ENCODE measurements at regions not wholly inside any gene's neighbourhood (a gene's known extent, or its start where the extent isn't known, plus 50 kb on each side); places are given as distances from the start of the nearest gene placed in this dataset.
A peak's percentile ranks its signal among the peaks of the same experiment; 100 is the strongest.

DNA sequence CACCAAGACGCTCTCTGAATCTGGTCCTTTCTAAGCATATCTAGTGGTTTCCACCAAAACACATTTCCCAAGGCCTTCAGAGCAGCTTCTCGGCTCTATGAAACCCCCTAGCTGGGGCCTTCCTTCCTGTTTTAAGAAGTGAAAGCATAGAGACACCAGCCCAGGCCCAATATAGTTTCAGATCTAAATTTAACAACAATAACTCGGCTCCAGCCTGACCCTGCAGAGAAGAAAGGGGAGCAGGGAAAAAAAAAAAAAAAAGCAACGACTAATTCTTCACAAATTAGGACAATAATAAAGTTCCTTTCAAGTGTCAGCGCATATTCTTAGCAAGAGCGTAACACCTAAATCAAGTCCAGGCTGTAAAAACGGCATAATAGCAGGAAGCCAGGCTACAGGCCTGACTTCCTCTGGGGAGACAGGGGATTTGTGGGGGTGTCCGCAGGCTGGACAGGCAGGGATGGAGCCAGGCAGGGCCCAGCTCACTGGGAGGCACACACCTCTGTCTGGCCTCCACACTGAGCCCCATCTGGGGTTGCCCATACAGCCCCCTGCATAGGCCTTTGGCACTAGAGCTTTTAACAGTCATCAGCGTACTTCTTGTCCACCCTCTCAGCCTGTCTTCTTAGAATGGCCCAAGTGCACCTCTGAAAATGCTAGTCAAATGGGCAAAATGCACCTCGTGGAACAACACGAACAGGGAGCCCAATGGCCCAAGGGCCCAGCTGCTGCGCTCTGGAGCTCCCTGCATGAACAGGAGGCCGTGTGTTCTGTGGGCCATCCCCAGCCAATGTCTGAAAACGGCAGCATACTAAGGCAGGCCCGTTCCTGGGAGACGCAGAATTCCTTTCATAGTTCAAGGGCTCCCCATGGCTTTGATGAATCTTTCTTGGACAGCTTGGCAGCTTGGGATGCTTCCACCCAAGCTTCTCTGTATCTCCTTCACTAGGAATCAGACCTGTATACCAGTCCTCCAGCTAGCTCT is 772.9 kb downstream of the MED13L start:
- no peak overlapping the region for H3K27ac ChIP-seq
- no peaks in the 10 kb centered on the region for H3K9me3 ChIP-seq (ENCODE audit: low read depth)
- H3K36me3 Mint-ChIP-seq = no peaks in the 10 kb centered on the region
- H3K36me3 ChIP-seq = no peaks in the 10 kb centered on the region
- H3K4me3 Mint-ChIP-seq = no peak overlapping the region
- H3K9ac ChIP-seq = no peak overlapping the region
- peaks cover 19% of the 10 kb centered on the region for H3K4me1 ChIP-seq
- no peak for TF ChIP-seq EZH2phosphoT487 (IDR thresholded peaks at IDR 0.05)
- TF ChIP-seq, protein P1, sequence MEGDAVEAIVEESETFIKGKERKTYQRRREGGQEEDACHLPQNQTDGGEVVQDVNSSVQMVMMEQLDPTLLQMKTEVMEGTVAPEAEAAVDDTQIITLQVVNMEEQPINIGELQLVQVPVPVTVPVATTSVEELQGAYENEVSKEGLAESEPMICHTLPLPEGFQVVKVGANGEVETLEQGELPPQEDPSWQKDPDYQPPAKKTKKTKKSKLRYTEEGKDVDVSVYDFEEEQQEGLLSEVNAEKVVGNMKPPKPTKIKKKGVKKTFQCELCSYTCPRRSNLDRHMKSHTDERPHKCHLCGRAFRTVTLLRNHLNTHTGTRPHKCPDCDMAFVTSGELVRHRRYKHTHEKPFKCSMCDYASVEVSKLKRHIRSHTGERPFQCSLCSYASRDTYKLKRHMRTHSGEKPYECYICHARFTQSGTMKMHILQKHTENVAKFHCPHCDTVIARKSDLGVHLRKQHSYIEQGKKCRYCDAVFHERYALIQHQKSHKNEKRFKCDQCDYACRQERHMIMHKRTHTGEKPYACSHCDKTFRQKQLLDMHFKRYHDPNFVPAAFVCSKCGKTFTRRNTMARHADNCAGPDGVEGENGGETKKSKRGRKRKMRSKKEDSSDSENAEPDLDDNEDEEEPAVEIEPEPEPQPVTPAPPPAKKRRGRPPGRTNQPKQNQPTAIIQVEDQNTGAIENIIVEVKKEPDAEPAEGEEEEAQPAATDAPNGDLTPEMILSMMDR (IDR thresholded peaks at IDR 0.05) = no peak
- no peak for TF ChIP-seq EZH2 (IDR thresholded peaks at IDR 0.05)
- H3K9me3 Mint-ChIP-seq = peaks cover 3% of the 10 kb centered on the region
- H3K4me2 ChIP-seq = no peak overlapping the region
- H3K79me2 ChIP-seq (ENCODE audit: low read depth) = no peaks in the 10 kb centered on the region
- peaks cover 41% of the 10 kb centered on the region for H3K4me1 Mint-ChIP-seq
- no peak for DNase-seq (ENCODE audit: low spot score)
- peaks cover 15% of the 10 kb centered on the region for H4K20me1 ChIP-seq (ENCODE audit: low read depth)
- peaks cover 20% of the 10 kb centered on the region for H3K27me3 ChIP-seq
- peak overlapping the region; percentile 55 for H3K27ac Mint-ChIP-seq
- H2AFZ ChIP-seq (replicated peaks) = no peak overlapping the region
- peaks cover 17% of the 10 kb centered on the region for H3K27me3 Mint-ChIP-seq (ENCODE audit: insufficient read depth, low read depth)
- H3F3A ChIP-seq (ENCODE audit: low read depth) = peaks cover 9% of the 10 kb centered on the region
- H3K4me3 ChIP-seq = no peak overlapping the region

DNA sequence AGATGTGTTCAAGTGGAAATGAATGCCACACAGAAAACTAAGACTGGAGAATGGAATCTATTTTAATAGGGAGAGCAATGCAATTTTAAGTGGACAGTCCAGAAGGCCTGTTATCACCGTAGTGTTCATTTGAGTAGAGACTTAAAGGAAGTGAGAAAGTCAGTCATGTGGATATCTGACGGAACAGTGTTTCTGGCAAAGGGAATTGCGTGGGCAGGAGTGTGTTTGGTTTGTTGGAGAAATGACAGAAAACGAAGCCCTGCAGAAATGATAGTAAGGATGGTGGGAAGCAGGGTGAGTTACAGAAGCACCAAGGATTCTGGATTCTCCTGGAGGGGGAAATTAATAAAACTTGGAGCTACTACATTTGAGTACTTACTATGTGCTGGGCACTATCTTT is 776.6 kb downstream of the MED13L start:
- H3K27ac Mint-ChIP-seq = no peak overlapping the region
- no peak overlapping the region for H3K4me2 ChIP-seq
- no peaks in the 10 kb centered on the region for H4K20me1 ChIP-seq (ENCODE audit: low read depth)
- H3K9ac ChIP-seq = no peak overlapping the region
- no peak overlapping the region for H3K4me3 ChIP-seq
- H3K79me2 ChIP-seq (ENCODE audit: low read depth) = no peaks in the 10 kb centered on the region
- TF ChIP-seq EZH2 (IDR thresholded peaks at IDR 0.05) (no peak), EZH2phosphoT487 (IDR thresholded peaks at IDR 0.05) (no peak)
- TF ChIP-seq, protein P1 (IDR thresholded peaks at IDR 0.05) = no peak
- peaks cover 3% of the 10 kb centered on the region for H3K9me3 Mint-ChIP-seq
- H3K27me3 ChIP-seq = peaks cover under 1% of the 10 kb centered on the region
- no peak overlapping the region for H2AFZ ChIP-seq (replicated peaks)
- peaks cover 18% of the 10 kb centered on the region for H3K4me1 Mint-ChIP-seq
- peaks cover 7% of the 10 kb centered on the region for H3K27me3 Mint-ChIP-seq (ENCODE audit: insufficient read depth, low read depth)
- H3K27ac ChIP-seq = no peak overlapping the region
- no peak overlapping the region for H3K4me3 Mint-ChIP-seq
- no peaks in the 10 kb centered on the region for H3K36me3 Mint-ChIP-seq
- no peaks in the 10 kb centered on the region for H3K4me1 ChIP-seq
- DNase-seq (ENCODE audit: low spot score) = no peak
- H3K36me3 ChIP-seq = no peaks in the 10 kb centered on the region
- no peaks in the 10 kb centered on the region for H3F3A ChIP-seq (ENCODE audit: low read depth)
- no peaks in the 10 kb centered on the region for H3K9me3 ChIP-seq (ENCODE audit: low read depth)

DNA sequence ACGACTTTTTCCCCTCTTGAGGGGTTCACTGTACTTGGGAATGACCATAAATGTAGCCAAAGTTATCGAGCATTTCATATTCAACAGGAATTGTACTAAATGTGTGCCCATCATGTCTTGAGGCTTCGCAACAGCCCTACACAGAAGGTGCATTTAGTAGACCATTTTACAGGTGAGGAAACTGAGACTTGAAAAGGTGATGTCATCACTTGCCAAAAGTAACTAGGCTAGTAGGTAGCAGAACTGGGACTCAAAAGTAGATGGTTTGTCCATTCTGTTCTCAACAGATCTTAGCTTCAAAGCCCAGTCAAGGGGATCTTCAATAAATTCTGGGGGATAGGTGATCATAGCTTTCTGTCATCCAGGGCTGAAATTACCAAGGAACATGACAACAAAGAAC is 782.2 kb downstream of the MED13L start:
- no peak overlapping the region for H3K4me3 ChIP-seq
- H3K79me2 ChIP-seq (ENCODE audit: low read depth) = no peaks in the 10 kb centered on the region
- H3K9me3 ChIP-seq (ENCODE audit: low read depth) = no peaks in the 10 kb centered on the region
- H2AFZ ChIP-seq (replicated peaks) = no peak overlapping the region
- Mint-ChIP-seq H3K27me3 (ENCODE audit: insufficient read depth, low read depth) (peaks cover 3% of the 10 kb centered on the region), H3K4me3 (no peak overlapping the region), H3K4me1 (peaks cover 2% of the 10 kb centered on the region), H3K27ac (no peak overlapping the region), H3K9me3 (no peaks in the 10 kb centered on the region), H3K36me3 (no peaks in the 10 kb centered on the region)
- no peak for DNase-seq (ENCODE audit: low spot score)
- no peak overlapping the region for H3K4me2 ChIP-seq
- H3K4me1 ChIP-seq = no peaks in the 10 kb centered on the region
- no peaks in the 10 kb centered on the region for H3K27me3 ChIP-seq
- no peaks in the 10 kb centered on the region for H3K36me3 ChIP-seq
- H3K27ac ChIP-seq = no peak overlapping the region
- H4K20me1 ChIP-seq (ENCODE audit: low read depth) = no peaks in the 10 kb centered on the region
- TF ChIP-seq EZH2 (IDR thresholded peaks at IDR 0.05) = no peak
- TF ChIP-seq, protein P1 (IDR thresholded peaks at IDR 0.05) = no peak
- TF ChIP-seq EZH2phosphoT487 (IDR thresholded peaks at IDR 0.05) = no peak
- no peaks in the 10 kb centered on the region for H3F3A ChIP-seq (ENCODE audit: low read depth)
- no peak overlapping the region for H3K9ac ChIP-seq
